HCT116 (cell line): ENCODE measurements at regions not wholly inside any gene's neighbourhood (a gene's known extent, or its start where the extent isn't known, plus 50 kb on each side); places are given as distances from the start of the nearest gene placed in this dataset.

Experiments
- ATF3 ChIP-seq: IDR thresholded peaks from 2 replicates; pipeline ENCODE4 v1.6.1; 2012
- CTCF ChIP-seq, 3 experiments: fragments of 200-600 bp in 1 of 3; sonication (generic) in 1 of 3; IDR thresholded peaks in 2 of 3; conservative IDR thresholded peaks in 1 of 3; 2 replicates each; pipeline ENCODE4 v1.5.1; 2012 to 2017; ENCODE audit warnings: low read depth in 2 of 3, low read length in 2 of 3, antibody characterized with exemption in 1 of 3, borderline replicate concordance in 1 of 3, control low read depth in 1 of 3, mild to moderate bottlenecking in 1 of 3, mixed read lengths in 1 of 3, mixed run types in 1 of 3, moderate library complexity in 1 of 3; ENCODE audit not compliant: insufficient read depth in 1 of 3
- POLR2A ChIP-seq: IDR thresholded peaks from 2 replicates; pipeline ENCODE4 v1.7.0; 2011; ENCODE audit warnings: borderline replicate concordance; ENCODE audit not compliant: insufficient read depth, insufficient read length; ENCODE audit errors: extremely low read depth
- POLR2AphosphoS5 ChIP-seq: IDR thresholded peaks from 2 replicates; pipeline ENCODE4 v1.6.1; 2011; ENCODE audit warnings: mild to moderate bottlenecking, low read depth, low read length, moderate library complexity
- RAD21 ChIP-seq: IDR thresholded peaks from 2 replicates; pipeline ENCODE4 v1.6.1; 2012; ENCODE audit warnings: low read depth, mild to moderate bottlenecking
- REST ChIP-seq: IDR thresholded peaks from 2 replicates; pipeline ENCODE4 v1.6.1; 2012; ENCODE audit warnings: low read depth
- TCF7L2 ChIP-seq: IDR thresholded peaks from 2 replicates; pipeline ENCODE4 v1.7.0; 2011; ENCODE audit warnings: borderline replicate concordance, inconsistent platforms; ENCODE audit not compliant: insufficient read depth, insufficient read length; ENCODE audit errors: extremely low read depth

- no peak for TF ChIP-seq RAD21
- TF ChIP-seq POLR2A = no peak
- no peak for TF ChIP-seq TCF7L2
- no peak for TF ChIP-seq CTCF (IDR thresholded peaks at IDR 0.05 in 2 of 3, conservative IDR thresholded peaks at IDR 0.05 in 1 of 3; ENCODE audit: borderline replicate concordance in 1 of 3, insufficient read depth in 1 of 3, low read depth in 2 of 3, low read length in 2 of 3)
- TF ChIP-seq POLR2AphosphoS5 = no peak
- TF ChIP-seq ATF3 = no peak
- no peak for TF ChIP-seq REST
Measured at GRCh38 chr5:39933061-39933460, 508.3 kb upstream of the DAB2 start.
